Spleen (tissue), 7 donors: ENCODE measurements at regions not wholly inside any gene's neighbourhood (a gene's known extent, or its start where the extent isn't known, plus 50 kb on each side); places are given as distances from the start of the nearest gene placed in this dataset.

Source experiments
- CTCF ChIP-seq, 11 experiments: fragments of 200-600 bp in 7 of 11; fragments of 450-650 bp in 4 of 11; sonication (generic) in 4 of 11; IDR thresholded peaks in 8 of 11; conservative IDR thresholded peaks in 3 of 11; 1 replicate in 7 of 11; 2 replicates in 4 of 11; pipeline versions ENCODE4 v1.4.0 to v1.8.0; 2016 to 2021; ENCODE audit warnings: antibody characterized with exemption in 11 of 11, inconsistent platforms in 4 of 11, mild to moderate bottlenecking in 1 of 11
- POLR2A ChIP-seq, 3 donors: fragments of 450-650 bp; IDR thresholded peaks; one replicate each; pipeline ENCODE4 v1.5.1; 2017; ENCODE audit warnings: antibody characterized with exemption in 3 of 3, mild to moderate bottlenecking in 1 of 3
- donor health status: DM: no; HTN: no; CAD: no; lungs with moderate emphysema.
- donor health status: DM: no; HTN: no; CAD: no.
- donor health status: DM: no; HTN: no; CAD: no.

- TF ChIP-seq CTCF (IDR thresholded peaks at IDR 0.05 in 8 of 11, conservative IDR thresholded peaks at IDR 0.05 in 3 of 11) (no peak), POLR2A (IDR thresholded peaks at IDR 0.05) (no peak)
These were observed 90.4 kb upstream of the MYO3A start for GRCh38 chr10:25843551-25844170.
